H9 (cell line): ENCODE measurements at regions not wholly inside any gene's neighbourhood (a gene's known extent, or its start where the extent isn't known, plus 50 kb on each side); places are given as distances from the start of the nearest gene placed in this dataset.

ENCODE experiments used
- DNase-seq: peaks from one replicate; pipeline ENCODE4 v3.0.0-alpha.2; 2017
- H2AFZ ChIP-seq: one replicate; pipeline ENCODE4 v1.6.1; 2013; ENCODE audit warnings: mild to moderate bottlenecking, low read length, control low read depth, moderate library complexity
- H2AK5ac ChIP-seq: 2 replicates; pipeline ENCODE4 v1.6.1; 2013; ENCODE audit warnings: low read length, control low read depth, mixed read lengths; ENCODE audit not compliant: insufficient read length
- H2BK120ac ChIP-seq: one replicate; pipeline ENCODE4 v1.6.1; 2013; ENCODE audit warnings: low read depth, mild to moderate bottlenecking, low read length, control low read depth, inconsistent platforms; ENCODE audit not compliant: poor library complexity, severe bottlenecking
- H2BK12ac ChIP-seq: 2 replicates; pipeline ENCODE4 v1.6.1; 2013; ENCODE audit warnings: low read length, control low read depth, mixed read lengths, low read depth; ENCODE audit not compliant: insufficient read length
- H2BK15ac ChIP-seq: 2 replicates; pipeline ENCODE4 v1.6.1; 2013; ENCODE audit warnings: low read depth, low read length, control low read depth
- H2BK20ac ChIP-seq: one replicate; pipeline ENCODE4 v1.6.1; 2013; ENCODE audit warnings: low read depth, mild to moderate bottlenecking, low read length, control low read depth, inconsistent platforms; ENCODE audit not compliant: poor library complexity, severe bottlenecking
- H2BK5ac ChIP-seq: 2 replicates; pipeline ENCODE4 v1.6.1; 2013; ENCODE audit warnings: low read length, control low read depth, mixed read lengths; ENCODE audit not compliant: insufficient read length
- H3K14ac ChIP-seq: 2 replicates; pipeline ENCODE4 v1.6.1; 2013; ENCODE audit warnings: low read length, control low read depth; ENCODE audit not compliant: insufficient read depth
- H3K18ac ChIP-seq: 2 replicates; pipeline ENCODE4 v1.6.1; 2013; ENCODE audit warnings: low read depth, mild to moderate bottlenecking, mixed read lengths, low read length, control low read depth; ENCODE audit not compliant: insufficient read length
- H3K23ac ChIP-seq: 2 replicates; pipeline ENCODE4 v1.6.1; 2013; ENCODE audit warnings: low read length, control low read depth, mixed read lengths, low read depth; ENCODE audit not compliant: insufficient read length
- H3K23me2 ChIP-seq: 2 replicates; pipeline ENCODE4 v1.6.1; 2013; ENCODE audit warnings: low read depth, mild to moderate bottlenecking, mixed read lengths, low read length, control low read depth; ENCODE audit not compliant: insufficient read length, poor library complexity, severe bottlenecking
- H3K27ac ChIP-seq: 2 replicates; pipeline ENCODE4 v1.5.1; 2013; ENCODE audit warnings: low read length, control low read depth, mixed read lengths, low read depth; ENCODE audit not compliant: insufficient read length
- H3K27me3 ChIP-seq: 2 replicates; pipeline ENCODE4 v1.6.1; 2013; ENCODE audit warnings: low read length, control low read depth, inconsistent platforms; ENCODE audit not compliant: insufficient read depth
- H3K4ac ChIP-seq: 2 replicates; pipeline ENCODE4 v1.6.1; 2013; ENCODE audit warnings: low read depth, mild to moderate bottlenecking, control low read depth, inconsistent platforms, low read length, moderate library complexity
- H3K4me1 ChIP-seq: 2 replicates; pipeline ENCODE4 v1.6.1; 2013; ENCODE audit warnings: low read length, control low read depth, inconsistent platforms; ENCODE audit not compliant: insufficient read depth
- H3K4me2 ChIP-seq: 2 replicates; pipeline ENCODE4 v1.6.1; 2013; ENCODE audit warnings: low read length, control low read depth, mixed read lengths; ENCODE audit not compliant: insufficient read length, insufficient read depth
- H3K56ac ChIP-seq: 2 replicates; pipeline ENCODE4 v1.6.1; 2013; ENCODE audit warnings: low read depth, mild to moderate bottlenecking, mixed read lengths, low read length, control low read depth; ENCODE audit not compliant: insufficient read length
- H3K79me1 ChIP-seq: 2 replicates; pipeline ENCODE4 v1.6.1; 2013; ENCODE audit warnings: low read depth, mild to moderate bottlenecking, moderate library complexity, low read length, control low read depth, inconsistent platforms; ENCODE audit not compliant: insufficient read depth, poor library complexity, severe bottlenecking
- H3K79me2 ChIP-seq: 2 replicates; pipeline ENCODE4 v1.6.1; 2013; ENCODE audit warnings: low read length, control low read depth, inconsistent platforms; ENCODE audit not compliant: insufficient read depth
- H3K9ac ChIP-seq: 2 replicates; pipeline ENCODE4 v1.6.1; 2013; ENCODE audit warnings: low read length, control low read depth, mixed read lengths; ENCODE audit not compliant: insufficient read length; ENCODE audit errors: extremely low read depth
- H3K9me3 ChIP-seq: one replicate; pipeline ENCODE4 v1.6.1; 2013; ENCODE audit warnings: low read depth, low read length, inconsistent platforms; ENCODE audit not compliant: control insufficient read depth
- H3T11ph ChIP-seq: one replicate; pipeline ENCODE4 v1.6.1; 2013; ENCODE audit warnings: mild to moderate bottlenecking, low read length, control low read depth, inconsistent platforms
- H4K20me1 ChIP-seq: one replicate; pipeline ENCODE4 v1.6.1; 2013; ENCODE audit not compliant: control insufficient read depth, insufficient read length, insufficient read depth
- H4K5ac ChIP-seq: 2 replicates; pipeline ENCODE4 v1.6.1; 2013; ENCODE audit warnings: low read depth, mild to moderate bottlenecking, mixed read lengths, low read length, control low read depth; ENCODE audit not compliant: insufficient read length
- H4K8ac ChIP-seq: replicated peaks from 2 replicates; pipeline ENCODE4 v1.6.1; 2013; ENCODE audit warnings: low read length, control low read depth, mixed read lengths, low read depth; ENCODE audit not compliant: insufficient read length
- H4K91ac ChIP-seq: 2 replicates; pipeline ENCODE4 v1.6.1; 2013; ENCODE audit warnings: low read depth, mild to moderate bottlenecking, moderate library complexity, mixed read lengths, low read length, control low read depth; ENCODE audit not compliant: insufficient read length
- H3K27ac Mint-ChIP-seq, 3 experiments: 2 replicates in 2 of 3; 3 replicates in 1 of 3; pipeline ENCODE4 v1.8.0; 2020 to 2021; ENCODE audit warnings: mixed read lengths in 3 of 3, mild to moderate bottlenecking in 1 of 3, moderate library complexity in 1 of 3
- H3K27me3 Mint-ChIP-seq: 2 replicates; pipeline ENCODE4 v1.8.0; 2021; ENCODE audit warnings: low read depth, mild to moderate bottlenecking, moderate library complexity, mixed read lengths
- H3K36me3 Mint-ChIP-seq, 3 experiments: 2 replicates in 2 of 3; 3 replicates in 1 of 3; pipeline ENCODE4 v1.8.0; 2020 to 2021; ENCODE audit warnings: low read depth in 3 of 3, mixed read lengths in 3 of 3; ENCODE audit not compliant: insufficient read depth in 1 of 3
- H3K4me1 Mint-ChIP-seq, 2 experiments: 2 replicates each; pipeline ENCODE4 v1.8.0; 2020; ENCODE audit warnings: mixed read lengths in 2 of 2
- H3K4me3 Mint-ChIP-seq, 2 experiments: 2 replicates in 1 of 2; 3 replicates in 1 of 2; pipeline ENCODE4 v1.8.0; 2020 to 2021; ENCODE audit warnings: mild to moderate bottlenecking in 2 of 2, mixed read lengths in 2 of 2, moderate library complexity in 1 of 2
- H3K9me3 Mint-ChIP-seq, 2 experiments: 2 replicates in 1 of 2; 3 replicates in 1 of 2; pipeline ENCODE4 v1.8.0; 2020; ENCODE audit warnings: mild to moderate bottlenecking in 2 of 2, mixed read lengths in 2 of 2, moderate library complexity in 1 of 2
- CTCF ChIP-seq: fragments of 200-600 bp; sonication (generic); conservative IDR thresholded peaks from 3 replicates; pipeline ENCODE4 v1.8.0; 2021; ENCODE audit warnings: antibody characterized with exemption, mild to moderate bottlenecking
- WGBS: extraction: QIAGEN DNeasy Blood & Tissue Kit; methylation state at CpG from one replicate; pipeline ENCODE4 v1.1.7; 2013; ENCODE audit warnings: missing lambda C conversion rate, low lambda C conversion rate, mixed read lengths; ENCODE audit not compliant: insufficient read length; ENCODE audit errors: extremely low coverage; 5-methylcytosine and 5-hydroxymethylcytosine counted together

- H3T11ph ChIP-seq = no peak overlapping the region
- H2BK5ac ChIP-seq = no peak overlapping the region
- DNase-seq = no peak
- Mint-ChIP-seq H3K9me3 (no peaks in the 10 kb centered on the region; a peak in 1 of 5 replicates), H3K4me1 (no peaks in the 10 kb centered on the region), H3K4me3 (no peak overlapping the region), H3K27me3 (no peaks in the 10 kb centered on the region), H3K36me3 (peaks cover 0 to 3% (median 0%) of the 10 kb centered on the region in 3 experiments; a peak in 2 of 7 replicates), H3K27ac (no peak overlapping the region)
- no peak overlapping the region for H3K9ac ChIP-seq
- no peak overlapping the region for H2AK5ac ChIP-seq
- H3K14ac ChIP-seq = no peak overlapping the region
- no peak for TF ChIP-seq CTCF
- H4K5ac ChIP-seq = no peak overlapping the region
- H3K4me2 ChIP-seq = no peak overlapping the region
- no peak overlapping the region for H2BK12ac ChIP-seq
- 100% methylated on average over 1 of the region's 2 CpGs for WGBS
- H4K8ac ChIP-seq = no peak overlapping the region
- H3K27me3 ChIP-seq = no peaks in the 10 kb centered on the region
- no peak overlapping the region for H3K18ac ChIP-seq
- no peak overlapping the region for H3K4ac ChIP-seq
- no peak overlapping the region for H2BK20ac ChIP-seq
- H3K79me2 ChIP-seq = no peaks in the 10 kb centered on the region
- no peaks in the 10 kb centered on the region for H3K9me3 ChIP-seq
- no peak overlapping the region for H2AFZ ChIP-seq
- no peaks in the 10 kb centered on the region for H4K20me1 ChIP-seq
- no peaks in the 10 kb centered on the region for H3K79me1 ChIP-seq
- H3K27ac ChIP-seq = no peak overlapping the region
- no peak overlapping the region for H3K23ac ChIP-seq
- H2BK15ac ChIP-seq = no peak overlapping the region
- no peak overlapping the region for H3K56ac ChIP-seq
- H2BK120ac ChIP-seq = no peak overlapping the region
- H3K23me2 ChIP-seq = no peaks in the 10 kb centered on the region
- H4K91ac ChIP-seq = no peak overlapping the region
- no peaks in the 10 kb centered on the region for H3K4me1 ChIP-seq
These were observed 1739.6 kb downstream of the OLFM4 start for GRCh38 chr13:54768214-54768613.
